GM23338 (cell line): ENCODE measurements at regions not wholly inside any gene's neighbourhood (a gene's known extent, or its start where the extent isn't known, plus 50 kb on each side); places are given as distances from the start of the nearest gene placed in this dataset.

Experiments
- ATAC-seq: fragments of 200-7000 bp; cut with Tn5 transposase; 3 replicates; pipeline ENCODE4 v1.9.1; 2020
- DNase-seq: peaks from one replicate; pipeline ENCODE4 v3.0.0-alpha.2; 2015; ENCODE audit warnings: low spot score
- H2AFZ ChIP-seq: fragments of 200-600 bp; sonication (generic); 2 replicates; pipeline ENCODE4 v1.8.0; 2016; ENCODE audit warnings: antibody characterized with exemption, mild to moderate bottlenecking, moderate library complexity
- H3F3A ChIP-seq: fragments of 200-600 bp; sonication (generic); replicated peaks from 2 replicates; pipeline ENCODE4 v1.8.0; 2017; ENCODE audit warnings: antibody characterized with exemption, mixed run types, low read depth
- H3K27ac ChIP-seq: fragments of 200-600 bp; sonication (generic); 2 replicates; pipeline ENCODE4 v1.6.1; 2016; ENCODE audit warnings: low read depth
- H3K27me3 ChIP-seq: fragments of 200-600 bp; sonication (generic); 2 replicates; pipeline ENCODE4 v1.8.0; 2016; ENCODE audit warnings: mild to moderate bottlenecking, mixed run types, moderate library complexity; ENCODE audit not compliant: insufficient read depth
- H3K36me3 ChIP-seq: fragments of 200-600 bp; sonication (generic); 2 replicates; pipeline ENCODE4 v1.8.0; 2016; ENCODE audit warnings: mild to moderate bottlenecking; ENCODE audit not compliant: insufficient read depth
- H3K4me1 ChIP-seq: fragments of 200-600 bp; sonication (generic); 2 replicates; pipeline ENCODE4 v1.8.0; 2016; ENCODE audit warnings: mild to moderate bottlenecking, moderate library complexity; ENCODE audit not compliant: insufficient read depth
- H3K4me2 ChIP-seq: fragments of 200-600 bp; sonication (generic); 2 replicates; pipeline ENCODE4 v1.7.1; 2017; ENCODE audit warnings: mixed run types
- H3K4me3 ChIP-seq: fragments of 200-600 bp; sonication (generic); 2 replicates; pipeline ENCODE4 v1.6.1; 2016; ENCODE audit warnings: mixed run types
- H3K79me2 ChIP-seq: fragments of 200-600 bp; sonication (generic); replicated peaks from 2 replicates; pipeline ENCODE4 v1.8.0; 2017; ENCODE audit warnings: mild to moderate bottlenecking; ENCODE audit not compliant: insufficient read depth
- H3K9me2 ChIP-seq: fragments of 200-600 bp; sonication (generic); 2 replicates; pipeline ENCODE4 v1.8.0; 2017; ENCODE audit not compliant: insufficient read depth
- H4K20me1 ChIP-seq: fragments of 200-600 bp; sonication (generic); replicated peaks from 2 replicates; pipeline ENCODE4 v1.8.0; 2017; ENCODE audit warnings: mild to moderate bottlenecking; ENCODE audit not compliant: insufficient read depth
- H3K27ac Mint-ChIP-seq: 2 replicates; pipeline ENCODE4 v1.8.0; 2020; ENCODE audit warnings: inconsistent platforms, mild to moderate bottlenecking, moderate library complexity, mixed read lengths
- H3K27me3 Mint-ChIP-seq: 3 replicates; pipeline ENCODE4 v1.8.0; 2022; ENCODE audit warnings: low read depth, mild to moderate bottlenecking, moderate library complexity, mixed read lengths, inconsistent platforms; ENCODE audit not compliant: insufficient read depth, poor library complexity
- H3K36me3 Mint-ChIP-seq: 3 replicates; pipeline ENCODE4 v1.8.0; 2021; ENCODE audit warnings: low read depth, mild to moderate bottlenecking, inconsistent platforms, moderate library complexity, mixed read lengths
- H3K4me1 Mint-ChIP-seq: 3 replicates; pipeline ENCODE4 v1.8.0; 2020; ENCODE audit warnings: mild to moderate bottlenecking, inconsistent platforms, mixed read lengths
- H3K4me3 Mint-ChIP-seq: 3 replicates; pipeline ENCODE4 v1.8.0; 2021; ENCODE audit warnings: moderate library complexity, mild to moderate bottlenecking, inconsistent platforms, mixed read lengths
- H3K9me3 Mint-ChIP-seq: 3 replicates; pipeline ENCODE4 v1.8.0; 2020; ENCODE audit warnings: moderate library complexity, mild to moderate bottlenecking, inconsistent platforms, mixed read lengths
- ZNF462 ChIP-seq: fragments of 250-450 bp; sonication (Bioruptor Pico); IDR thresholded peaks from 2 replicates; pipeline ENCODE4 v1.5.0; 2020; ENCODE audit warnings: mild to moderate bottlenecking, moderate library complexity

- DNase-seq (no peak), ATAC-seq (no peak)
- no peaks in the 10 kb centered on the region for H3K27me3 Mint-ChIP-seq
These were observed 231.5 kb upstream of the KLHL29 start for GRCh38 chr2:23153484-23153883.

More at GRCh38 chr2:23153484-23153883, 231.5 kb upstream of the KLHL29 start:
- H4K20me1 ChIP-seq: no peaks in the 10 kb centered on the region
- H3K36me3 ChIP-seq: no peaks in the 10 kb centered on the region
- no peaks in the 10 kb centered on the region for H3K9me3 Mint-ChIP-seq
- no peaks in the 10 kb centered on the region for H3K79me2 ChIP-seq
- no peaks in the 10 kb centered on the region for H3F3A ChIP-seq
- TF ChIP-seq ZNF462 (CRISPR knock-in tag): no peak
- no peaks in the 10 kb centered on the region for H3K27me3 ChIP-seq
- peaks cover 6% of the 10 kb centered on the region for H3K4me1 Mint-ChIP-seq
- no peak overlapping the region for H3K4me3 Mint-ChIP-seq
- no peaks in the 10 kb centered on the region for H3K36me3 Mint-ChIP-seq
- H3K4me3 ChIP-seq: no peak overlapping the region
- H2AFZ ChIP-seq: no peak overlapping the region
- H3K9me2 ChIP-seq: peaks cover 8% of the 10 kb centered on the region; the same call in 1 of the 2 replicates
- no peaks in the 10 kb centered on the region for H3K4me1 ChIP-seq
- H3K27ac Mint-ChIP-seq: no peak overlapping the region
- no peak overlapping the region for H3K4me2 ChIP-seq
- H3K27ac ChIP-seq: no peak overlapping the region
